ENCODE measurements at regions not wholly inside any gene's neighbourhood (a gene's known extent, or its start where the extent isn't known, plus 50 kb on each side); places are given as distances from the start of the nearest gene placed in this dataset.

DNA sequence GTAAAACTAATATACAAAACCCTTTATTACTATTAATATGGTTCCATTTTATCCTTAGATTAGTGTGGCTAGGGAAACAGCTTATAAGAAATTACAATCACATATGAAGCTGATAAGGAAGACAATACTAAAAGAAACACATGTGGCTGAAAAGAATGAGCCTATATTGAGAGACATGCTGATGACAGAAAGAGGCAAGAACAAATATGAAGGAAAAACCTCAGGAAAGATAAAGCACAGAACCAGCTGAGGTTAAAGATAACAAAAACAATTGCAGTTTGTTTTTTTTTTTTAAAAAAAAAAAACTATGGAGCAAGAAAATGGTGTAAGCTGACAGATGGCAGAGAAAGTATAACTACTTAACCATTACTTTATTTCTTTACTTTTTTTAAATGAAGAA lies 69.2 kb upstream of the OSBPL8 start:
- no peak for TF ChIP-seq POLR2A (IDR thresholded peaks at IDR 0.05)
- TF ChIP-seq, protein P1, sequence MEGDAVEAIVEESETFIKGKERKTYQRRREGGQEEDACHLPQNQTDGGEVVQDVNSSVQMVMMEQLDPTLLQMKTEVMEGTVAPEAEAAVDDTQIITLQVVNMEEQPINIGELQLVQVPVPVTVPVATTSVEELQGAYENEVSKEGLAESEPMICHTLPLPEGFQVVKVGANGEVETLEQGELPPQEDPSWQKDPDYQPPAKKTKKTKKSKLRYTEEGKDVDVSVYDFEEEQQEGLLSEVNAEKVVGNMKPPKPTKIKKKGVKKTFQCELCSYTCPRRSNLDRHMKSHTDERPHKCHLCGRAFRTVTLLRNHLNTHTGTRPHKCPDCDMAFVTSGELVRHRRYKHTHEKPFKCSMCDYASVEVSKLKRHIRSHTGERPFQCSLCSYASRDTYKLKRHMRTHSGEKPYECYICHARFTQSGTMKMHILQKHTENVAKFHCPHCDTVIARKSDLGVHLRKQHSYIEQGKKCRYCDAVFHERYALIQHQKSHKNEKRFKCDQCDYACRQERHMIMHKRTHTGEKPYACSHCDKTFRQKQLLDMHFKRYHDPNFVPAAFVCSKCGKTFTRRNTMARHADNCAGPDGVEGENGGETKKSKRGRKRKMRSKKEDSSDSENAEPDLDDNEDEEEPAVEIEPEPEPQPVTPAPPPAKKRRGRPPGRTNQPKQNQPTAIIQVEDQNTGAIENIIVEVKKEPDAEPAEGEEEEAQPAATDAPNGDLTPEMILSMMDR (IDR thresholded peaks at IDR 0.05), result no peak

All from lower leg skin (tissue), 3 donors.